Smooth muscle cell of the brain vasculature (primary cell): ENCODE measurements at regions not wholly inside any gene's neighbourhood (a gene's known extent, or its start where the extent isn't known, plus 50 kb on each side); places are given as distances from the start of the nearest gene placed in this dataset.
A peak's percentile ranks its signal among the peaks of the same experiment; 100 is the strongest.

ENCODE experiments used
- DNase-seq: peaks from one replicate; pipeline ENCODE4 v3.0.0-alpha.2; 2012; ENCODE audit warnings: low read depth, low spot score

DNA sequence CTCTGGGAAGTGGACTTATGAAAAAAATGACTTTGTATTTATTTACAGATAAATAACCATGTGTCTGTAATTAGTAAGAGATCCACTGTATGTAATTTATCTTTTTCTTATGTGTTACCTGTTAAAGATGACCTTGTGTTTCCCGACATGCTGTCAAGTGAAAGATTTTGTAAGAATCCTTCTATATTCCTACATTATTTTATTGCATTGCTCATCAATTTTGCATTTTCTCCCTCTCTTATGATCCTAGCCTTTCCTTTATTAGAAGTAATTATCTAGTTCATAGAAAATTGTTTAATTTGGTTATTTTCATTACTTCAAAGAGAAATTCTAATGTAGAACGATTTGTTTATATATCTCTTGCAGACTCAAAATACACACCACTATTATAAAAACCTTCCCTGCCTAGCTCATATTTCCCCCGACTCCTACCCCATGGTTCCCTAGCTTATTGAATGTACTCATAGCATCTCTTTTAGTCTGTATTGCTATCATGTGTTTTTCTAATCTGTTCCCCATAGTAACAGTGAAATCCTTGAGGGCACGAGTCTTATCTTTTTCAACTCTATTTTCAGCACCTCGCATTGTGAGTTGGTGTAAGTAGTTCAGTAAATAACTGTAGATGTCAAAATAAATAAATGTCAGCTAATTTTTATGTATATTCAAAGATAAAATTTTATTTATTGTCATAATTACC lies 774.4 kb downstream of the HDGFL1 start:
- no peak for DNase-seq

DNA sequence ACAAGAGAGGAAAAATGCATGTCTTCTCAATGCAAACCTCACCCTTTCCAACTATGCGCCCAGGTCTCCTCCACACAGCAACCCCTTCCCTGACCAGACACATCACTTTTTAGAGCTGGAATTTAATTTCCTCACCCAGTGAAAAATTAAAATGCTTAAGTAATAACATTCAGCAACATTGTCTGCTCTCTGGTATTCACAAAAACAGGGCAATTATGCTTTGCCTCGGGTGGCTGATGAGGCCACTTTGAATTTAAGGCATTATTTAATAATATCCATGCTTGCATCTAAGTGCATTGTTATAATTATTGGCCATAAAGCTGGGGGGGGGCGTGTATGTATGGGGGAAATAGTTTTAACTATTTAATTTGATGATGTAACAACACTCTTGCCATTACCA lies 777.8 kb upstream of the NRSN1 start:
- DNase-seq: no peak

DNA sequence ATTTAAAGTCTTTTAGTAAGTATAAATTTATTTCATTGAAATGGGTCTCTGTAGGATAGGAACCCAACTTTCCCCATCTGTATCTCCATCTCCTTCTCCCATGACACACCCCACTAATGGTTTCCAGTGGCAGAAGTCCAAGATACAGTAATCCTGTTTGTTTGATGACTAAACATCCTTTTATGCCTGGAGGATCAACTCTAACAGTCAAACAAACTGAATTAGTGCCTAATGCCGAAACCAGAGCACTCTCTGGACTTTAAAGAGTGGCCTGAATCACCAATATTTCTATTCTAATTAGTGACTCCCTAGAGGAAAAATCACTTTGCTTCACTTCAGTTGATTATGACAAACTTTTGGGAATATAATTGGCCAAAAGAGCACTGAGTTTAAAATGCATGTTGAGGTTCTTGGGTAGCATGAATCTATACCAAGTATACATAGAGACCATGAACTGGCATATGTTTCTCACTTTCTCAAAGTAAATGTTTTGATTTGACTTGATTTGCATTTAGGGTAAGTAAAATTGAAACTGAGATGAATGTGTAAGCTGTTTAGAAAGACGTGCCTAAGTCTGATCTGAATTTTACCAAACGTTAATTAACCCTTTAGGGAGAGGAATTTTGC lies 776.4 kb upstream of the NRSN1 start:
- DNase-seq: peak; percentile 40

DNA sequence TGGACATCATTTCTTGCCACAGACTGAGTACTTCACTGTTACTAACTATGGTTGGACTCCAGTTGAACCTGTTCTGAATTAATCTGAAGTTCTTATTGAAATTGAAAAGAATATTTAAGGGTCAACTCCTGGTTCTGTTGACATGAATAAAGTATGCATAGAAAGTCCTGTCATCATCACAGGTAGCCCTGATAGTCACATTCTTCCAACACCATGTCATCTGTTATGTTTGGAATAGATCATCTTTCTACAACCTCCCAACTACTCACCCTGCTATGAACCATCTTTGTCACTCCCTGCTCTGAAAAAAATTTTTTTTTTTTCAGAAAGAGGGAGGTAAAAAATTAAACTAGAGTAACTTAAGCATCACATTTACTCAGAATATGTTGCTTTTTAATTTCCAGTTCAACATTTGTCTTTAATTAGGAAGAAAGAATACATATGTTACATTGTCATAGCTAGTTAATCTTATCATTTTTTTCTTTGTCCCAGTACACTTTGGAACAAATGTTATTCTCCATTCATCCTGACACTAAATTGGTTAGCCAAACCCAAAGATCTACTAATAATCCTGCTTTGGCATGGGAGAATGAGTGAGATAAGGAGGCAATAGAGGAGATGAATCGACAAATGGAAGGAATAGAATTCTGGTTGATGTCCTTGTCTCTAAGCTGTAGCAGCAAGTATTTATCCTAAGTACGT lies 775.1 kb upstream of the NRSN1 start:
- no peak for DNase-seq

DNA sequence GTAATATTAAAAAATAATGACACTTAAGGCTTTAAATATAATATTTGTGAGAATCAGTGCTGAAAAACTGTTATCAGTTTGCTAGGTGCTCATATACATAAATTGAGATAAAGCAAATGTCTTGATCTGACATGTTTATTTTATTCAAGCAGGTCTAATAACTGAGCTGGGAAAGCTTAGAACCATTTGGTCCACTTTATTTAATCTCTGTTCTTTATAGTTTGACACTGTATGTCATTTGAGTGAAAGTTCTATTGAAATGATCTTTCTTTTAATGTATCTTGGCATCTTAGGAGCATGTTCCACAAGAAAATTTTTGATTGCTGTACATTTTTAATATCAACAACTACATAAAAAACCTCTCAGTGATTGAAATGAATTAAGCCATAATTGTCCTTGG lies 772.0 kb upstream of the NRSN1 start:
- no peak for DNase-seq

DNA sequence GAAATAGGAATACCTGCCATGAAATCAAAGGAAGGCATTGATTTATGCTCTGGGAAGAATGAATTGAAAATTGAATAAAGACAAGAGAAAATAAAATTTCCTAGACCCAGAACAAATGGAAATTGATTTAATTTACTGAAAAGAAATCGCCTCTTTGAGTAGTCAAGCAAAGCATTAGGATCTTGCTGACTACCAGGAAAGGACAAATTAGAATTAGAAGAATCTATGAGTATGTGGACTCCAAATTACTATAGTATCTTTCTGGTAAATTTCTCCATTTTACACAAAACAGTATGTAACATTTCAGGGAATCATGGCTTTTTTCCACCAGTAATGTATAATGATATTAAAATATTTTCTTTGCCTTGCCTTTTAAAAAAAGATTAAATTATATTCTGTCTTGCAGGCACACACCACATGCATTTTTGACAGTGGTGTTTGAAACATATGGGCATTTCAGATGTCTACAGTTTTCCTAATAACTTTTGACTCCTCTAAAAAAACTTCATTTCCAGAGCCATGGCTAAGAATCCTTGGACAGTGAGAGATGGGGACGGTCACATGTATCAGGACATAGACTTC lies 768.7 kb upstream of the NRSN1 start:
- no peak for DNase-seq

DNA sequence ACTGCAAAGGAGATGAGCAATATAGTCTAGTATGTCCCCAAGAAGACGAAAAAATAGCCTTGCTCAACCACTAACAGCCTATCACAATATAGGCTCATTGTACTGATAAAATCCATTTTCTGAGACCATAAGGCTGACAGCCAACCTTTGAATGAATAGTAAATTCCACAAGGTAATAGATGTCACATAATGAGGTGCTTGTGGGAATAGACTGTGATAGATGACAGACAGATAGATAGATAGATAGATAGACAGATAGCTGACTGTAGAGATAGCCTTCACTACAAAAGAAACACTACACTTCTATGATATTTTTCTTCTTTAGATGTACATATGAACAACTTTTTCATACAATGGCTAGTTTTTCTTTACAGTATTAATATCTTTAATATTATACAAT lies 760.3 kb upstream of the NRSN1 start:
- no peak for DNase-seq

DNA sequence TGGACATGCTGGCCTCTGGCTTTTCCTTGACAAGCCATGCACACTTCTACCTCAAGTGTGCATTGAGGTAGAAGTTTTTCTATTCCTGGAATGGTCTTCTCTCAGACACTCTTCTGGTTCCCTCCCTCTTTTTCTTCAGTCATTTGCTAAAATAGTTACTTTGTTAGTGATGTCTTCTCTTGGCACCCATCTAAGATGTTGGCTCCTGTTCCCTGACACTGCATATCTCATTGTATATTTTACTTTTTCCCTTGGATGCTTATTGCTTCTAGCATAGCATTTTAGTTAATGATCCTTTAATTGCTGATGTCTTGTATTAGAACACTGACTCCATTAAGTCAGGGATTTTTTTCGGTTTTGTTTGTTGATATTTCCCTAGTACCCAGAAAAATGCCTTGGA lies 758.7 kb upstream of the NRSN1 start:
- no peak for DNase-seq

DNA sequence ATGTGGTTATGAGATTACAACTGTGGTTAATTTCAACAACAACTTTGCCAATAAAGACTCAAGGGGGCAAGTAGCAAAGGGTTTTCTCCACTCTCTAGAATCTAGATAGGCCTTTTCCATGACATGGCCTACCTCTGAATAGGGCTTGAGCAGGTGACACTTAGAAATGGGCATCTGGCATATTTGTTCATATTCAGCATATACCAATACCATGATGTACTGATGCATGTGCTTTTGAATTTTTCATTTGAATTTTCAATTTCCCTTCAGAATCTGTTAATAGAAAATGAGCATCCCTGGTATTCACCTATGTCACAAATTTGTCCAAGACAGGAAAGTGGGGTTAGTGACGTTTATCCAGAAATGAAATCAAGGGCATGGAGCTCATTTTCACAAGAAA lies 757.5 kb upstream of the NRSN1 start:
- no peak for DNase-seq

DNA sequence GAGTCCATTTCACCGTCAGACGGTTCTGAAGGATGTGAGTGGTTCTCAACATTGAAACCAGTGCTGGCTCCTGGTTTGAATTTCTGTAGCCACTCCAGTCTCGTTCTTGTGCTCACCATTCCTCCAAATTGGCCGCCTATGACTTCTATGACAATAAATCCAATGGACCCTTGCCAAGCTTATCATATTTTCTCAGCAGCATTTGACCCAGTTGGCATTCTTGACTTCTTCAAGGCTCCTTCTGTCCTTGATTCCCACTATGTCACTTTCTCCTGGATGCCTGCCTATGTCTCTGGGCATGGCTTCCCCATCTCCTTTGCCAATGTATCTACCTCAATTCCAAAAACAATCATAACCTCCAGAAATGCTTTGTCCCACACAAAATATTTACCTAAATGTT lies 756.0 kb upstream of the NRSN1 start:
- DNase-seq: no peak

DNA sequence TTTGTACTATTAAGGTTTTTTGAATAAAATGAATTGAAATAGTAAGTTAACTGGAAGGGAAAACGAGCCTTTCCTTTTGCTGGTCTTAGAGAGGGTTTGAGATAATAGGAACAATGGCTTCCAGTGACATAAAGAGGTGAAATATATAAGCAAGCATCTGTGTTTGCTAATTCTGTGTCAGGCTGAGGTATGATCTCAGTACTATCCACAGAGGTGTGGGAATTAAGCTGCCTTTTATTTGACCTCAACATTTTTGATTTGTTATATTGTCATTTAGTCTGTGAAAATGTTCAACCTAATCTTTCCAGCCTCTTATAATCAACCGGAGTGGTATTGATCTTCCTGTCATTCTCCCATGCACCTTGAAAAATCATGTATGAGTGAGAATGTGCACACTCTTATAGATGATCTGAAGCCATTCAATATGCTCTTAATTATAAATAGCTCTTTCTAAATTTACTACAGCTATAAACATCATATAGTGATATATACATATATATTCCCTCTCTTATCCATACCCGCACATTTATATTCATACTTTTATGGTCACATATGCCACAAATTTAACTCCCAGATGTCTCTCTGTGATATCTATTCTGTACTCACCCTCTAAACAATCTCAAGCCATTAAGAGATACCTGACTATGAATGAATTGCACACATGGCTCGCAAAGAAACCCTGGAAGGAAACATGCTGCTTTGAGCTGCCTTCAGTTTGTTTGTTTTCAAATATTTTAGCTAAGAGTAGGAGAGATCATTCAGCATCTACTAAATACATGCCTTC lies 754.7 kb upstream of the NRSN1 start:
- no peak for DNase-seq

DNA sequence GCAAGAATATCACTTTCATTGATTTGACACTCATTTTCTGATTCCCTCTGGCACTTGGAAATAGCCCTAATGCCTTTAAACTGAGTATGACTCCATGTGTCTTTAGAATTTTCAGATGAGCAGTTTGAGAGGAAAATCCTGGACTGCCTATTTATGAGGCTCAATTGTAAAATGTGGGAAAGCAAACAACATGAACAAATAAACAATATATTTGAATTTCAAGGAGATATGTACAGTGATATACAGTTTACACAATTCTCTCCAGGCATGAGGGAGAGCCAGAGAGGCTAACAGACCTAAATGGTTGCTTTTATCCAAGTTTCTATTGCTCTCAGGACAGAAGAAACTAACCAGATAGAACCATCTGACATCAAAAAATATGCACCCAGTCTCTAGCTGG lies 748.2 kb upstream of the NRSN1 start:
- DNase-seq: no peak

DNA sequence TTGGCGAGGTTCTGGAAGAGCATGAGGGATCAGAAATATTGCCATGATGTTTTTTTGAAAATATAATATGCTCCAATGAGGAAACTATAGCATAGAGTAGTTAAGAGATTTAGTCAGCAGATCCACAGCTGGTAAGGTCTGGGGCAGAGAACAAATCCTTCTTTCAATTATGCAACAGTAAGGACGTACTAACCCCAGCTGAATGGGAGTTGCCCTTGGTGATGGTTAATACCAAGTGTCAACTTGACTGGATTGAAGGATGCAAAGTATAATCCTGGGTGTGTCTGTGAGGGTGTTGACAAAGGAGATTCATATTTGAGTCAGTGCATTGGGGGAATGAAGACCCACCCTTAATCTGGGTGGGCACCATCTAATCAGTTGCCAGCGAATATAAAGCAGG lies 745.5 kb upstream of the NRSN1 start:
- no peak for DNase-seq

DNA sequence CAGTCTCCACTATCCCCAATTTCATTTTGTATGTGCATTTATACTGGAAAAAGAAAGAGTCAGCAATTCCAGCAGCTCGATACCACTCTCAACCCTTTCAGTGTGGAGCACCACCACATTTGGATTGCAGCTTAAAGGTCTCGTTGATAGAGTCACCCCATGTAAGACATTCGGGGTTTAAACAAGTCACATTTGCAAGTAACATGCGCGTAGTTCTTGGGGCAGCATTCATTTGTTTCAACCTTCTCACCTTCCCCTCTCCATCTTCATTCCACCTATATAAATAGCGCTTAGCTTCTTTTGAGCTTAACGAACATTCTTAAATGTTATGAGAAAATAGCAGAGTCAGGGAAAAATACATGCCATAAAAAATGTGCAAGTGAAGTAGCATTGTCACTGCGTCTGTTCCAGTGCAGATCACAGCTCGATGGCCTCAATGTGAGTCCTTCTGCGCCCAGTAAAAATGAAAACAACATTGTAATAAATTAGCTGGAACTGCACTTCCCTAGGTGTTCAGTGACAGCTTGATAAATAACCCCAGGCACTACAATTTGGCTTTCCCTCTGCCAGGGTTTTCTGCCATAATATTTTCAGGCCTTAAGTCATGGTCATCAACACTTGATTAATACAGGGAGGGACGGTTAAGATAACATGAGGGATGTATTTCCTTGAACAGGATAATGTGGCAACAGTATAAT lies 737.8 kb upstream of the NRSN1 start:
- no peak for DNase-seq

DNA sequence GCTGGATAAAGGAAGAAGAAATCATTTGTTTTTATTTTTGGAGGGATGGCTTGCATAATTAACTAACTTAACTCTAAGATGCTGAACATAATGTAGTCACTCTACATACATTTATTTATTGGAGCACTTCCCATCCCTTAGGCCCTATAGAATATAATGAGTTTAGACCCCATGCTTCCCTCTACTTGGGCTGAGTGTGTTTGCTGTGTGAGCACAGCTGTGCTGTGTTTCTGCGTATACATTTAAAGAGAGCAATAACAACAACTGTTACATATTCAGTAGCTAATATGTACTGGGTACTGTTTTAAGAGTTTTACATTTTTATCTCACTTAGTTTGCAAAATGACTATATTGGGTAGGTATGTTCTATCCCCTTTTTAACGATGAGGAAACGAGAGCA lies 736.6 kb upstream of the NRSN1 start:
- DNase-seq: no peak

DNA sequence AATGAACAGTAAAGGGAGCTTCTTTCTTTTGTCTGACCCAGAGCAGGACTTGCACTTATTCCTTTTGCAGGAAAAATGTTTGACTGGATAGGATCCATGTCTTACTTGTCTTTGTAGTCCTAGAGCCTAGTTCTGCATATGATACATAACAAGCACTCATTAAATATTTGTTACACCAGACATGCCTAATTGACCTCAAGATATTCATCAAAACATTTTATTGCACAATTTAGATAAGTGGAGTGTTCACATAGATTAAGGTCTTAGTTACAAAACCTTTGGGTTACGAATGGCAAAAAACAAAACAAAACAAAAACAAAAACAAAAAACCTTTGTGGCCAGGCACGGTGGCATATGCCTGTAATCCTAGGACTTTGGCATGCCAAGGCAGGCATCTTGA lies 735.8 kb upstream of the NRSN1 start:
- no peak for DNase-seq

DNA sequence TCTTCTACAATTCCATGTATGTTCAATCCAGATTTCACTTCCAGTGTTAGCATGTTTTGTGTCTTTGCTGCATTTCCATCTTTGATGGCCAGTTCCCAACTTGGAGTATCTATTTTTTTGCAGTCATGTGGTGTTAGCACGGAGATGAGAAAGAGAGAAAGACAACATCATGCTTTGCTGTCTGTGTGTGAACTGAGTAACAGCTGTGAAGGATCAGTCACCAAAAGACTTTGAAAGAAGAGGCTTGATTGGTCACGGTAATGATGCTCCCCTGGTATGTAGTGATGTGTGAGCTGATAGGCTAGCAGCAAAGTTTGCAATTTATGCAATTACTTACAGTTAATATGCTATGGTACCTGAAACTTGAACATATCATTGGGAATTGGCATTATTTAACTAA lies 731.3 kb upstream of the NRSN1 start:
- DNase-seq: no peak

DNA sequence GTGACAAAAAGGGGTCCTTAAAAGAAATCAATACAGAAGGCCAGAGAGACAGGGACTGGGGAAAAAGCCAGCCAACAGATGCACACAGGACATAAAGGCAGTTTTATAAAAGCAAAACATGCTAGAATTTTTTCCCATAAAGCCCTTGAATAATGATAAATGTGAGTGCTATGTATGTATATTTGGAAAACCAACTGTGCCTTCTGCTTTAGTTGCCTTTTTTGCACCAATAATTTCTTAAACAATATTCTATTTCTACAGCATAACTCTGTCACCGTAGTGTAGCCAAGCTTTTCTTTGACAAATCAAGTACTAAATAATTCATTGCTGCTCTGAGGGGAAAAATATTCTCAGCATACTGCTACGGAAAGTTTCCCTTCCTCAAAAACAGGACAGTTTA lies 730.6 kb upstream of the NRSN1 start:
- no peak for DNase-seq

DNA sequence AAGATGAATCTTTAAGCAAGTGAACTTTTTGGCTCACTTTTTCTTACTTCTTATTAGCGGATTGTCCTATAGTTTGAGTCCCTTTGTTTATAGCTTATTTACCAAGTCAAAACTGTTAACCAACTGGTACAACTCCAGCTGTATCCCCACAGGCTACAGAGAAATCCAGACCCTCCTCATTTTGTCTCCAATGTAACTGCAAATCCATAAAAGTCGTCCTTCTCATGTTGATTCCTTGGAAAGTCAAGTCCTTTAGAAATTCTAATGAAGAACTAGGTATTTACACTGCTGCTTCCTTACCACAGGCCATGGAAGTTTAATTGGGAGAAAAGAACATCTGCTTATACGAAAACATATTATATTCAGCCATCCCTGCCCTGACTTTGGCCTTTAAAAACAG lies 729.1 kb upstream of the NRSN1 start:
- no peak for DNase-seq

DNA sequence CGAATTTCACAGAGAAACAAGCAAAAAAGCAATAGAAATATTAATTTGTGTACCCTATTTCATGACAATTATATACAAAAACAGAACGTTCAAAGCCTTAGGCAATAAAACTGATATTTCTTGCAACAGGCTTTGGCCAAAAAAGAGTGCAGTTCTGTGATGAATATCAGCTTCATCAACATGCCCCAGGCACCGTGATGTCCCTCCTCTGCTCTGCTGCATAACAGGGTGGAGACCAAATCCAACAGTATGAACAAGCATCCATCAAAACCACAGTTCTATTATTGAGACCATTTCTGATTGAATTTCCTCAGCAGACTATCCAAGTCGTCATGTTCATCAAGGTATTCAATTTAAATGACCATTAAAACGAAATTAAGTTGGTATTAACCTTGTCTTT lies 722.6 kb upstream of the NRSN1 start:
- DNase-seq: no peak

DNA sequence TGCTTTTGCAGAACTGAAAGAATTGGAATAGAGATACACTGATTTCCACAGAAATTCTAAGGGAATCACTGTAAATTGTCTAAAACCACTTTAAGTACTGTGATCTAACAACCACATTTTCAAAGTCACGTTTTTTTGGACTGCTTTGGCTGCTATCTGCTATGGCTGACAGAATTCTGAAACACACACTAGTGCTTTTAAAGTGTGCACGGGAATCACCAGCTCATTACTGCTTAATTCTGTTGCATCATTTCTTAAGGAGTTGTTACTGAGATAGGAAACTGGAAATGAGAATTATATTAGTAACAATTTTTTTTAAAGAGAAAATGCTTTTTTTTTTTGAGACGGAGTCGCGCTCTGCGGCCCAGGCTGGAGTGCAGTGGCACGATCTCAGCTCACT lies 716.5 kb upstream of the NRSN1 start:
- no peak for DNase-seq

DNA sequence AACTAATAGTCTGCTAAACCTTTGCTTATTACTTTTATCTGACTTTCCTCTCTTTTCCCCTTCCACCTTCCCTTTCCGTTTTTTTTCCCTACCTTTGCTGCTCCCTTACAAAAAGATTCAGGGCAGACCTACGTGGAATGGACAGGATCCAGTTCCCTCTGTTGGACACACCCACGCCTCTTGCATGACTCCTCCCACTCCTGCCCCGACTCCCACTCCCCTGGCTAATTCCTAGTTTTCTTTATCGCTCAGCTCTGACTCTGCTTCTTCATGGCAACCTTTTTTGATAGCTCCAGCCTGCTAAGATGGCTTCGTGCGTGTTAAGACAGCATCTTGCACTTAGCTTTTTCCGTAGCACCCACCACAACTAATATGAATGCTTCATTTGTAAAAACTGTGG lies 715.6 kb upstream of the NRSN1 start:
- DNase-seq: no peak
